ENCODE measurements at regions not wholly inside any gene's neighbourhood (a gene's known extent, or its start where the extent isn't known, plus 50 kb on each side); places are given as distances from the start of the nearest gene placed in this dataset.

DNA sequence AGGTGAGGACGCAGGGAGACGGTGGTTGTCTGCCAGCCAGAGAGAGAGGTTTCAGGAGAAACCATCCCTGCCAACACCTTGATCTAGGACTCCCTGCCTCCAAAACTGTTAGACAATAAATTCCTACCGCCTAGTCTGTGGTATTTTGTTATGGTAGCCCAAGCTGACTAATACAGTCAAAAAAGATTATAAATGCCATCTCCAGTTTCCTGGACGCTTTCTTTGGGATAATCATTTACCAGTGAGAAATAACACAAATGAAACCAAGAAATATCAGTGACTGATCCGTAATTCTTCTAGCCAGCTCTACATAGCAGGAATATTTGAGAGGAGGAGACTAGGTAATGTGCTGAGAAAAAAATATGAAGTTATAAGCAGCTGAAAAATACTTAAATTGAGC is 707.8 kb upstream of the LMCD1 start:
- Histone ChIP-seq H3K27me3 (ENCODE audit: control insufficient read depth, insufficient read depth, low read length) (no peaks in the 10 kb centered on the region), H3K79me2 (no peaks in the 10 kb centered on the region), H3K4me2 (ENCODE audit: low read length) (no peak overlapping the region), H3K9me3 (ENCODE audit: control insufficient read depth, low read length) (no peaks in the 10 kb centered on the region), H3K36me3 (ENCODE audit: control insufficient read depth, insufficient read depth, low read length) (no peaks in the 10 kb centered on the region), H3K4me3 (ENCODE audit: low read depth, low read length) (no peak overlapping the region), H3K9ac (no peak overlapping the region), H2AFZ (no peak overlapping the region), H3K27ac (no peak overlapping the region), H3K4me1 (no peaks in the 10 kb centered on the region)
- TF ChIP-seq, protein P1, sequence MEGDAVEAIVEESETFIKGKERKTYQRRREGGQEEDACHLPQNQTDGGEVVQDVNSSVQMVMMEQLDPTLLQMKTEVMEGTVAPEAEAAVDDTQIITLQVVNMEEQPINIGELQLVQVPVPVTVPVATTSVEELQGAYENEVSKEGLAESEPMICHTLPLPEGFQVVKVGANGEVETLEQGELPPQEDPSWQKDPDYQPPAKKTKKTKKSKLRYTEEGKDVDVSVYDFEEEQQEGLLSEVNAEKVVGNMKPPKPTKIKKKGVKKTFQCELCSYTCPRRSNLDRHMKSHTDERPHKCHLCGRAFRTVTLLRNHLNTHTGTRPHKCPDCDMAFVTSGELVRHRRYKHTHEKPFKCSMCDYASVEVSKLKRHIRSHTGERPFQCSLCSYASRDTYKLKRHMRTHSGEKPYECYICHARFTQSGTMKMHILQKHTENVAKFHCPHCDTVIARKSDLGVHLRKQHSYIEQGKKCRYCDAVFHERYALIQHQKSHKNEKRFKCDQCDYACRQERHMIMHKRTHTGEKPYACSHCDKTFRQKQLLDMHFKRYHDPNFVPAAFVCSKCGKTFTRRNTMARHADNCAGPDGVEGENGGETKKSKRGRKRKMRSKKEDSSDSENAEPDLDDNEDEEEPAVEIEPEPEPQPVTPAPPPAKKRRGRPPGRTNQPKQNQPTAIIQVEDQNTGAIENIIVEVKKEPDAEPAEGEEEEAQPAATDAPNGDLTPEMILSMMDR (IDR thresholded peaks at IDR 0.05), result no peak

DNA sequence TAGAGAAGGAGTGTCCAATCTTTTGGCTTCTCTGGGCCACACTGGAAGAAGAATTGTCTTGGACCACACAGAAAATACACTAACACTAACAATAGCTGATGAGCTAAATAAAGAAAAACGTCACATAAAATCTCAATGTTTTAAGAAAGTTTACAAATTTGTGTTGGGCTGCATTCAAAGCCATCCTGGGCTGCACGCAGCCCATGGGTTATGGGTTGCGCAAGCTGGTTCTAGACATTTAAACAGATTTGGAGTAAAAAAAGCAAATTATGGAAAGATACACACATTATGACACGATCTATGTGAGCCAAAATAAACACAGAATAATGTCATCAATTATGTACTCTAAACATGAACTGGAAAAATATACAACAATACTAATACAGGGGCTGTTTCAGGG is 703.3 kb upstream of the LMCD1 start:
- Histone ChIP-seq H3K4me3 (ENCODE audit: low read depth, low read length) (no peak overlapping the region), H3K9me3 (ENCODE audit: control insufficient read depth, low read length) (no peaks in the 10 kb centered on the region), H3K79me2 (no peaks in the 10 kb centered on the region), H2AFZ (no peak overlapping the region), H3K27ac (no peak overlapping the region), H3K4me1 (no peaks in the 10 kb centered on the region), H3K27me3 (ENCODE audit: control insufficient read depth, insufficient read depth, low read length) (no peaks in the 10 kb centered on the region), H3K36me3 (ENCODE audit: control insufficient read depth, insufficient read depth, low read length) (no peaks in the 10 kb centered on the region), H3K9ac (no peak overlapping the region), H3K4me2 (ENCODE audit: low read length) (no peak overlapping the region)
- TF ChIP-seq, protein P1 (IDR thresholded peaks at IDR 0.05), result no peak

DNA sequence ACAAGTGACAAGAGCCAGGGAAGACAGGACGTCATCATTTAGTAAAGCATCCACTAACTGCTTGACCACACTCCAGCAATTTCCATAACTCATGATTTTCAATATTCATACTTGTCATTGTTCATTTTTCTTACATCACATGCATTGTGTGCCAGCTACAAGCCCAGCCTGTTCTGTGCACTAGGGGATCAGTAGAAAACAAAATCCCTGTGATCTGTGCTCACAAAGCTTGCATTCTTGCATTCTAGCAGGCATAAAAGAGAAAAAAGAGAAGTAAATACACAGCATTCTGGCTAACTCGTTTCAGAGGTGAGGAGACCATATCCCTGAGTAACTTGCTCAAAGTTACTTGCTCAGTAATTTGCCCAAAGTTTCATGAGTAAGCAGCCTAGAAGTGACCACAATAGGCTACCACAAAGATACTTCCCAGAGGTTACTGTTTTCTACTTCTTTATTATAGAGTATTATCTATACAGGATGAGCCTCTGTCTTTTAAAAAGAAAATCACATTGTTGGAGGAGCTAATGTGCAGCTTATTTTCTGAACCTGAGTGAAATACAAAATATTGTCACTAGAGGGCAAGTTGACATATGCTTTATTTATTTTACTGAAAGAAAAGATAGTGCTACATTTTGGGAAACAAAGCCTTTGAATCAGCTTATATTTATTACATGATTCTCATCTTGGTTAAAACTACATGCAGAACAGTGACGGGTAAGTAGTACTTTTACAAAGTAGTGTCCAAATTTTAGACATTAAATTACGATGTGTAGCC is 701.4 kb upstream of the LMCD1 start:
- no peak overlapping the region for H3K27ac ChIP-seq
- H3K4me3 ChIP-seq (ENCODE audit: low read depth, low read length), result no peak overlapping the region
- H3K4me1 ChIP-seq, result no peaks in the 10 kb centered on the region

DNA sequence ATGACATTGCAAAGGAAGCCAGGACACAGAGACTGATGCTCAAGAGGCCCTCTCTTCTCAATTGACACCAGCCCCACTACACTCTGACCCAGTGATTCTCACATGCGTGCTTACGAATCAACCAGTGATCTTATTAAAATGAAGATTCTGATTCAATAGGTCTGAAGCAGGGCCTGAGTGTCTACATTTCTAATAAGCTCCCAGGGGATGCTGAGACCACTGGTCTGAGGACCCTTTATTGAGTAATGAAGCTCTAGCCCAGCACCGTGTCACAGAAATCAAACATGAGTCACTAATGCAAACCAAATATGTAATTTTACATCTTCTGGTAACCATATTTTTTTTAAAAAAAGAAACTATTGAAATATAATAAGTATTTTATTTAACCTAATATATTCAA is 689.1 kb upstream of the LMCD1 start:
- no peak overlapping the region for H3K4me3 ChIP-seq (ENCODE audit: low read depth, low read length)
- H3K79me2 ChIP-seq, result no peaks in the 10 kb centered on the region
- no peaks in the 10 kb centered on the region for H3K27me3 ChIP-seq (ENCODE audit: control insufficient read depth, insufficient read depth, low read length)
- H3K27ac ChIP-seq, result no peak overlapping the region
- H3K4me1 ChIP-seq, result no peaks in the 10 kb centered on the region
- H3K36me3 ChIP-seq (ENCODE audit: control insufficient read depth, insufficient read depth, low read length), result no peaks in the 10 kb centered on the region
- no peaks in the 10 kb centered on the region for H3K9me3 ChIP-seq (ENCODE audit: control insufficient read depth, low read length)
- no peak overlapping the region for H2AFZ ChIP-seq
- no peak overlapping the region for H3K4me2 ChIP-seq (ENCODE audit: low read length)
- H3K9ac ChIP-seq, result no peak overlapping the region
- TF ChIP-seq, protein P1 (IDR thresholded peaks at IDR 0.05), result no peak

More for the DNA sequence above, 701.4 kb upstream of the LMCD1 start:
- Histone ChIP-seq H3K79me2 (no peaks in the 10 kb centered on the region), H3K9me3 (ENCODE audit: control insufficient read depth, low read length) (no peaks in the 10 kb centered on the region), H3K4me2 (ENCODE audit: low read length) (no peak overlapping the region), H3K9ac (no peak overlapping the region), H2AFZ (no peak overlapping the region), H3K36me3 (ENCODE audit: control insufficient read depth, insufficient read depth, low read length) (no peaks in the 10 kb centered on the region), H3K27me3 (ENCODE audit: control insufficient read depth, insufficient read depth, low read length) (no peaks in the 10 kb centered on the region)
- TF ChIP-seq, protein P1 (IDR thresholded peaks at IDR 0.05), result no peak

DNA sequence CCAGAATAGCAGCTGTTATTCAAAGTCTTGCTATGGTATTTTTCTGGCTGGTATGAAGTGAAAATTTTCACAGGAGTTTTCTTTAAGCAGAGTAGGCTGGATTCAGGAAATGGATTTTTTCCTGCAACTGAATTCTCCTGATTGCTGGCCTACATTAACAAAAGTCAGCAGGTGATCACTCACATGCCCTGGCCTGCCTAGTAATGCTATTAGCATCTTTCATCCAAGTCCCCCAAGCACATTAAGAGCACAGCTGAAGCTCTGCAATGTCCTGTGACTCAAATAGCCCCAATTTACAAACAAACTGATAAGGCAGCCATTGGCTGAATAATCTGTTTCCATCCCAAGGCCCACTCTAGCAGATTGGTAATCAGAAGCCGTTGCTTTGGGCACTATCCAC is 688.3 kb upstream of the LMCD1 start:
- TF ChIP-seq, protein P1 (IDR thresholded peaks at IDR 0.05), result no peak
- Histone ChIP-seq H3K9me3 (ENCODE audit: control insufficient read depth, low read length) (no peaks in the 10 kb centered on the region), H3K4me1 (no peaks in the 10 kb centered on the region)

More for the DNA sequence above, 688.3 kb upstream of the LMCD1 start:
- no peaks in the 10 kb centered on the region for H3K79me2 ChIP-seq
- H3K27ac ChIP-seq, result no peak overlapping the region
- H2AFZ ChIP-seq, result no peak overlapping the region
- H3K36me3 ChIP-seq (ENCODE audit: control insufficient read depth, insufficient read depth, low read length), result no peaks in the 10 kb centered on the region
- H3K4me3 ChIP-seq (ENCODE audit: low read depth, low read length), result no peak overlapping the region
- no peak overlapping the region for H3K4me2 ChIP-seq (ENCODE audit: low read length)
- no peaks in the 10 kb centered on the region for H3K27me3 ChIP-seq (ENCODE audit: control insufficient read depth, insufficient read depth, low read length)
- H3K9ac ChIP-seq, result no peak overlapping the region
